DMS114 treated with DMSO at 0.1 percent for 48 hours (cell line): ENCODE measurements at regions not wholly inside any gene's neighbourhood (a gene's known extent, or its start where the extent isn't known, plus 50 kb on each side); places are given as distances from the start of the nearest gene placed in this dataset.
"Not testable (repeated sequence)": the region's sequence is repeated elsewhere in the genome, so short reads cannot be mapped to it uniquely, and the experiment has no call there.

Experiments used
- DNase-seq: peaks from one replicate; lab custom pipeline; 2025; ENCODE audit not compliant: unreplicated experiment; lab: John Stamatoyannopoulos, UW

DNA sequence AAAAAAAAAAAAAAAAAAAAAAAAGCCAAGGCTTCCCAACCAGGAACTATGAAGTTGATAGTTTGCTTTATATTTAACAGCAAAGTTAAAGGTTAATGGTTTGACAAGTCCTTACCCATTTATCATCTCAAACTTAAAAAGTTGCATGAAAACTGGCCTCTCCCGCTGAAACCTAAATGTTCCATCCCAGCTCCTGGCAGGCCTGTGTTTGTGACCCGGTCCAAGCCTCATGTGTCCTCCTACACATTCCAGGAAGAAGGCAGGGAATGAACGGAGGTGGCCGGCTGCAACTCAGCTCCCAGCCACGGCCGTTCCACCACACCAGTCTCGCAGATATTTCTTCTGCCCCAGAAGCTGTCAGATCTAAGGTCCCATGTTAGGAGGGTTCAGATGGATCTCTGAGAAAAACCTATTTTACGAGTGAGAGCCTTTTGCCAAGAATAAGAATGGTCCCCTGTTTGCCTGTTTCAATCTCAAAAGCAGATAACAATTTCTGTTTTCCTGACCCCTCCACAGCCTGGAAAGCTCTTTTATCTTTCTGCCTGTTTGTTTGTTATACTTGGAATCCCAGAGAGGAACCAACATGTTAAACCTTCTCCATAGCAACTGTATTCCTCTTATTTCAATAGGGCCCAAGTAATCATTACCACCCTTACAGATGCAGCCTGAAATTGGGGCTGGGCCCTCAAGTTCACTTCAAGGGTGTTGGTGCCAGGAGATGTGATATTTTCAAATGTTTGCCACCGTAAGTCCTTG is 56.5 kb downstream of the KCTD12 start:
- no peak for DNase-seq

DNA sequence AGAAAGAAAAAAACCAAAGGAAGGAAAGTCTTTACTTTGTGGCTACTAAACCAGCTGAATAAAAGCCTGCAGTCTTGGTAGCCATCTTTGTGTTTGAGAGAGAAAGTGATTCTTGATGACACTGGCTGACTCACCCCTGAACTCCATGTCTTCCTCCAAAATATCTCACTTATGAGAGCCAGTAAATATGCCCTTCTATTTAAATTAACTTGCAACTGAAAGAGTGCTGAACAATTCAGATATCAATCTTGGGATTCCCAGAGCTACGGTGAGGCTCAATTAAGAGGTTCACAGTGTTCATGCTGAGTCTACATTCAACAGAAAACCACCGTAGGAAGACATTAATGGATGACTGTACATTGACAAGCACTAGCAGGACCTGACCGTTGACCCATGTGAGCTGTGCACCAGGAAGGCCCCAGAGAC is 57.9 kb downstream of the KCTD12 start:
- no peak for DNase-seq

DNA sequence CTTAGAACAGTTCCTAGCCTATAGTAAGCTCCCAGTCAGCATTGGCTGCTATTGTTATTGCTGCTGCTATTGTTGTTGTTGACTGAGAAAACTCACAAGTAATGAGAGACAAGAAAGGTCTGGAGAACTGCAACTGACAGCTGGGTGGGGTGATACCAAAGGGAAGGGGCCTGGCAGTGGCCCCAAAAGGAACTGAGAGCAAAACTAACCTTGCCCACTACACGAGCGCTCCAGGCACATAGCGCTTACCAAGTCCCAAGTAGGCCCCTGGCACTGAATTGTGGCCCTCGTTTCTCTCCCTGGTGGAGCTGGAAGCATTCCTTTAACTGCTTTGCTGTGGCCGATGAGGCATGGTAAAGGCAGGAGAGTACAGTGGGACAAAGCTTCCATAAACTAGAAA is 59.7 kb downstream of the KCTD12 start:
- DNase-seq = no peak

DNA sequence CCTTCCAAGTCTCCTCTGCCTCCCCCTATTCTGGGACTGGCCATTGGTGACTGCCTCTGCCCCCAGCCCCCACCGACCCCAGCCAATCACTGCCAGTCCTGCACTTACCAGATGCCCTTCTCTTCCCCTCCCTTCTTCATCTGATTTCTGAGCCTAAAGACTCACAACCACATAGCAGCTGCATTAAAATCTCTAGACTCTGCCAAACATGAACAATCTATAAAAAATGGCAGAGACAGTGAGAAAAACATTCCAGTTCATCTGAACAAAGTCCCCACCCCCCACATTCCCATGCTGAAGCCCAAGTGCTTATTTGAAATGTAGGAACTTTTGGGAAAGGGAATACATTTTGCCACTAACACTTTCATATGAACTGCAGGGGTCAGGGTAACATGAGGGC is 60.8 kb downstream of the KCTD12 start:
- no peak for DNase-seq

DNA sequence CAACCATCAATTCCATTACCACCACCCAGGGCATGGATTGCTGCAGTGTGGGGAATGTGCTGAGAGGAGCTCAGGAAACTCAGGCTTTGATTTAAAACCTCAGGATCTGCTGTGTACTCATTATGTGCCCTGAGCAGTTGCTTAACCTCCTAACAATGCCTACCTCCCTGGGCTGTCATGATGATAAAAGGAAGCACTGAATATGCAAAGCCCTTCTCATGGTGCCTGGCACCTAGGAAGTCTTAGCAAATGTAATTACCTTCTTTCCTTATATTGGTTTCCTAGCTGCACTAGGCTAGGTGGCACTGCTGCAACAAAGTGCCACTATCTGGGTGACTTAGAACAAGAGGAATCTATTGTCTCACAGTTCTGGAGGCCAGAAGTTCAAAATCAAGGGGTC is 62.2 kb downstream of the KCTD12 start:
- DNase-seq = no peak

DNA sequence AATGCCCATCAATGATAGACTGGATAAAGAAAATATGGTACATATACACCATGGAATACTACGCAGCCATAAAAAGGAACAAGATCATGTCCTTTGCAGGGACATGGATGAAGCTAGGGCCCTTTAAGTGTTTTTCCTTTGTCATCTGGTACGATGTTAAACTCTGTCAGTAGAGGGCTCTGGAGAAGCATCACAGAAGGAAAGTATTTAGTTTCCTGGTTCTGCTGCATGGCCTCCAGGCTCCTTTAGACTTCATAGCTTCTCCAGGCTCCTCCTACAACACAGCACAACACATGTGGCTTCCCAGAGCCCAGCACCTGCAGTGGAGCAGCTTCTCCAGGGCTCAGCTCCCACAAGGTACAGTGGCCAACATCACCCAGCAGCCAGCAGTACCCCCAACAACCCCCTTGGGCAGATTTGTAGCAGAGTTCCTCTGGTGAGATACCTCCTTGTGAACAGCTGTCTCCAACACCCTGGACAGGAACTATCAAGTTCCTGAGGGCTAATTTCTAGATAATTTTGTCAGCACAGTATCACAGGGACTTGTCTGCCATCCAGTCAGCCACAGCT is 63.4 kb downstream of the KCTD12 start:
- no peak for DNase-seq

DNA sequence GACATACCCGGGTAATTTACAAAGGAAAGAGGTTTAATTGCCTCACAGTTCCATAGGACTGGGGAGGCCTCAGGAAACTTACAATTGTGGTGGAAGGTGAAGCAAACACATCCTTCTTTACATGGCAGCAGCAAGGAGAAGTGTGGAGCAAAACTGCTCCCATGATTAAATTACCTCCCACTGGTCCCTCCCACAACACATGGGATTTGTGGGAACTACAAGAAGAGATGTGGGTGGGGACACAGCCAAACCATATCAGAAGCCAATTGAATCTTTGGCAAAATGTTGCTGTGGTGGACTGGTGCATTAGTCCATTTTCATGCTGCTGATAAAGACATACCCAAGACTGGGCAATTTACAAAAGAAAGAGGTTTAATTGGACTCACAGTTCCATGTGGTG is 65.0 kb downstream of the KCTD12 start:
- not testable (repeated sequence) for DNase-seq

DNA sequence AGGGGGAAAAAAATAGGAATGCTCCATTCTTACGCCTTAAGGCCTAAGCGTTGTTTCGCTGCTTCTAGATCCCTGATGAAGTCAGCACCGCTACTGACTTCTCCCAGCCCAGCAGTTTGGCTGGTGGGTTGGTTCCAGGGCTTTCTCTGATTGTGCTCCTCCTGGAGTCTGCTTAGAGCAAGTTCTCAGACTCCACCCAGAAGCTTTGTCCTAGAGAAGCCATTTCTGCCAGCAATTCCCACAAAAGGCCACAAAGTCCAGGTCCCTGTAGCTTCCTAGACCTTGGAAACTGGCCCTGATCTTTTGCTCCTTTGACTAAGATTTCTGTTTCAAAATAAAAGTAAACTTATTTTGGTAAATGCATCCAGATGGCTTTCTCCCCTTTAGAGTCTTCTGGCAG is 65.4 kb downstream of the KCTD12 start:
- no peak for DNase-seq

DNA sequence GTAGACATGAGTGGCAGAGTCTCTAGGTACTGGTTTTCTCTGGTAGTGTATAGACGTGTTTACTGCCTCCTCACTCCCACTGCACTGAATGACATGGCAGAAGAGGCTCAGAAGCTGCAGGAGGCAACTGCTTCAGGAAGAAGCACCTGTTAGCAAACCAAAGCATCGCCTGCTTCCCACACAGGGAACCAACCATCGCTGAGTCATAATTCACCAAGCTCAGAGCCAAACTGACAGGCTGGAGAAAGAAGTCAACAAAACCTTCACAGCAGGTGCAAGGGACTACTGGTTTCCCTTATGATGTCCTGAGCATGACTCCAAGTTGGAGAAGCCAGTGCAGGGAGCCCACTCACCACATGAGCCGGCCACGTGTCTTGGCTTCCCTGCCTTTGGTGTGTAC is 69.8 kb downstream of the KCTD12 start:
- DNase-seq = no peak

DNA sequence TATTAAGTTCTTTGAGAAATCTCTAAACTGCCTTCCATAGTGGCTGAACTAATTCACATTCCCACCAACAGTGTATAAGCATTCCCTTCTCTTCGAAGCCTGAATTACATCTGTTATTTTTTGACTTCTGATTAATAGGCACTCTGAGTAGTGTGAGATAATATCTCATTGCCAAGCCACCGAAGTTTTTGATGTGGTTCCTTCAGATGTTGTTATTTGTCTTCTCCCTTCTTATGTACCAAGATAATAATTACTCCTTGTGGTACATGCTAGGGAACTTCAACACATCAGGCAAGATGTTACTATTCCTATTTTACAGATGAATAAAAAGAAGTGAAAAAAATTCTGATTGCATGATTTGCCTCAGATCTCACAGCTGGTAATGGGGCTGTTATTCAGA is 70.9 kb downstream of the KCTD12 start:
- no peak for DNase-seq

DNA sequence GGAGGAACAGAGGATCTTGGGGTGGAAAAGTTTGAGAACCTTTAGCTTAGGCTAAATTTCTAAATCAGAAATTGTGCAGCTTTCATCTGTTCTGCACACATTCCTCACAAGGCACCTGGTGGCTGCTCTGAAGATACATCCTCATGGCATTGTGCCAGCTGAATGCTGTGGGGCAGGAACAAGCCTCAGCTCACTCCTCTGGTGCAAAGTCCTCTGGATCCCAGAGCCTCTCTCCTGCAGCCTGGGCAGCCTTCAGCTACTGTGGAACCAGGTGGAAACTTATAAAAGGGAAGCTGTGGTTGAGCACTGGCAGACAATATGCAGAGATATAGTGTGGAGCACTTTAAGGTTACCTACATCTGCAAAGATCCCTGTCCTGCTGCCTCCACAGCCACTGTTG is 72.3 kb downstream of the KCTD12 start:
- DNase-seq = no peak

DNA sequence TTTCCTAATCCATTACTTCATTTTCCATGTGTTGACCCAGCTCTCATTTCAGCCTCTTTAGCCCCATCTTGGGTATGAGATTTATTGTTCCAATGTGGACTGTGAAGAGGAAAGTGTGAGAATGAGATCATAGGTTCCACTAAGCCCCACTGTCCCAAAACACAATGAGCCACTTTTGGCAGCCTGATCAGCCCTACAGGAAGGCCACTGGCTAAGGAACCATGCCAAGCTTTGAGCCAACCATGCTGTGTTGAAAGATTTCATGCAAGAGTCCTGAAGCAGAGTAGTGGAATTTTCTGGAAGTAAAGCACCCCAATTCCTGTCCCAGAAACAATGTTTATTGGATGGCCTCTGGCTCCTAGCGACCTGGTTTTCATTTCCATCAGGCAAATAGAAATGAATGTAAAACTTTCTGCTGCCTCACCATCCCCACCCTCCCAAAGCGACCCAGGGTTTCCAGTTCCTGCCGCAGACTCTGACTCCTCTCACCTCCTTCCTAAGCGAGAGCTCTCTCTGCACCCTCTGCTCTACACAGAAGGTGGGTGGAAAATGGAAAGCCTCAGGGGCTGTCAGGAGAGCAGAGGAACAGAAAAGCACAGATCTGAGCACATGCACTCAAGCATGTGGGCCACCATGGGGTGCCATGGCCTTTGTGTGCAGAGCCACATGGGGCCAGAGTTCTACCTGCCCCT is 73.1 kb downstream of the KCTD12 start:
- no peak for DNase-seq

DNA sequence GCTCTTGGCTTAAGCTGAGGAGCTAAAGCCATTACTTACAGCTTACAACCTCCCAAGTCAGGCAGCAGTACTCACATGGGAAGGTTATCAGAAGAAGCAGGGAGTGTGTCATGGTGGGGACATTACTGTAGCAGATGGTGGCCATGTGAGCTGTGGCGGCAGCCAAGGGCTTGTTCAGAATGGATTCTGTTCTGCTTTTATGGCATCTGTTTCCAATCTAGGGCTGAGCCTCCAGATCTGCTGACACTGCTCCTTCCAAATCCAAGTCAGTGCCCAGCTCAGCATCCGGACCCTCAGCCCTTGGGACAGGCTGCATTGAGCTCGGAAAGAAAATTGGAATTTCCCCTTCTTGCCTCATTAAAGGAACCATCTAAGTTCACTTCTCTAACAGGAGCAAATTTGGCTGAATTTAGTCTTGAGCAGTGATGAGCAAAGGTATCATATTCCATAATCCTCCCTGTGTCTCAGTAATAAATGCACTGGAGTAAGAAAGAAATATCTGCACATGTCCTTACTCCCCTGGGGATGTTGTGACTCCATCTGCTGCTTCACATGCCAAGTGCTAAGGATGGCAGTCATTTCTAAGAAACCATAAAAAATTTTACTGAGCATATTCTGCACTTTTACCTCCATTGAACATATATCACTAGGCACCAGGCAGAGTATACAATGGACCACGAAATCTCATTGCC is 73.9 kb downstream of the KCTD12 start:
- DNase-seq = no peak

DNA sequence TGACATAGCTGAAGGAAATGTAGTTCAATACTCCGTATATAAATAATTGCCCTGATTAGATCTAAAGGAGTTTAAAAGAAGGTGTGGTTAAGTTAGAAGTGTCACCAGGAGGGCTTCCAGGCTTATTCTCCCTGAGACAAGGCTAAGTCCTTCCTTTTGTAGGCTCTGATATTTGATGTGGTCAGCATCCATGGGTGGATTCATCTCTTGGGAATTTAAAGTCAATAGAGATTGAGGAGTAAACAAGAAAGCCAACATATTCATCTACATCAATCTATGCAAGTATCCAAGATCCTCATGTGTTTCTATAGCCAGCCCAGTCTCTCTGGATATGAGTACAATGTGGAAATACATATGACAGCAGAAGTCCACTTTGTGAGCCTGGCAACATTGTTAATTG is 76.8 kb downstream of the KCTD12 start:
- no peak for DNase-seq

DNA sequence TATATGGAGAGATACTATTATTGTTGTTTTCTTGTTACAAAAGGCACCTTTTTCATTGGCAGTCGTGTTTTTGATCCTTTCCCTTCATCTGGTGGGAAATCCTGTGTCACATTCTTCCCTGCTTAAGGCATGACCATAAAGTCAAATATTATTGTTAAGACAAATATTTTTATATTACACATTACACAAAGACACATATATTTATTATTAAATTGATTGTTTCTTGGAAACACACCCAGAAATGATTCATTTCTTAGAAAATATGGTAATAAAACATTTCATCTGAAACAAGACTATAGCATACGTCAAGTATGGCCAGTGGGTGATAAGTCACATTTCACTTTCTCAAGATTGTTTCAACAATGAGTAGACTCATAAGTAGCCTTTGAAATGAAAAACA is 77.3 kb downstream of the KCTD12 start:
- DNase-seq = no peak

DNA sequence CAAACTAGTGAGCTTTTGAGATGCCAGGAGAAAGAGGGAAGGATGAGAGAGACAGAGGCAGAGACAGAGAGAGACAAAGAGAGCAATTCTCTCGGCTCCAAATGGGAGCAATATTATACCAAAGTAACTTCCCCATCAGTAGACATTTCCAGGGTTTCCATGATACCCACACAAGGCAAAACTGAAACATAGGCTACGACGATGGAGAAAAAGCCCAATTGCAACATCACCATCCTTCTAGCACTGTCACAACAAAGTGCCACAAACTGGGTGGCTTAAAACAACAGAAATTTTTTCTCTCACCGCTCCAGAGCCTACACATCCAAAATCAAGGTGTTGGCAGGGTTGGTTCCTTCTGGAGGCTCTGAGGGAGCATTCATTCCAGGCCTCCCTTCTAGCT is 81.4 kb downstream of the KCTD12 start:
- DNase-seq = no peak

DNA sequence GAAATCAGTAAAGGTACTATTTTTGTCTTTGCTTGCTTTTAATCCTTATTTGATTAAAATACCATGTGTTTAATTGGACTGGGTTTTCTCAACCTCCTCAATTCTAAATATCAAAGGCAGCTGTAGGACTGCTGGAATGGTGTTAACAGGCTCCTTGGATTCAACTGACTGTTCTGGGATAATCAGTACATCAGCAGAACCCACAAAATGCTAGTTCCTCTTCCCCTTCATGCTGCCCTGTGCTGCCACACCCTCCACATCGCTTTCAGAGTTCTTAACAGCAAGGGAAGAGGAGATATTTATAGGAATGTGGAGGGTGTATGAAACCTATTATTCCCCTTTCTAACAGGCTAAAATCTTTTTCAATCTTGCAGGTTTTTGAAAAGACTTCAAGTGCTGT is 82.4 kb downstream of the KCTD12 start:
- no peak for DNase-seq

DNA sequence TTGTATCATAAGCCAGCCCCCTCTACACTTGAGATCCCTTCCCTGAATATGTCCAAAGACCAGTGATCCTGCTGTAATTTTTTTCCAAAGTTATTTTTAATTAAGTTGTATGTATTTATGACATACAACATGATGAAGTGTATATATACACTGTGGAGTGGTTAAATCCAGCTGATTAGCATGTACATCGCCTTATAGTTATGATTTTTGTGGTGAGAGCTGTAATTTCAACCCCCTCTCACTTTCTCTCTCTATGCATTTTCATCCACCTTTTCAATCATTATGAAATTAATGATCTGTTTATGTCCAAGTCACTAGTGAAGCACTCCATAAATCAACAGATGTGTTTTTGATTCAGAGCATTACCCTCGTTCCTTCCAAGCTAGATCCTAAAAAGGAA is 85.3 kb downstream of the KCTD12 start:
- no peak for DNase-seq

DNA sequence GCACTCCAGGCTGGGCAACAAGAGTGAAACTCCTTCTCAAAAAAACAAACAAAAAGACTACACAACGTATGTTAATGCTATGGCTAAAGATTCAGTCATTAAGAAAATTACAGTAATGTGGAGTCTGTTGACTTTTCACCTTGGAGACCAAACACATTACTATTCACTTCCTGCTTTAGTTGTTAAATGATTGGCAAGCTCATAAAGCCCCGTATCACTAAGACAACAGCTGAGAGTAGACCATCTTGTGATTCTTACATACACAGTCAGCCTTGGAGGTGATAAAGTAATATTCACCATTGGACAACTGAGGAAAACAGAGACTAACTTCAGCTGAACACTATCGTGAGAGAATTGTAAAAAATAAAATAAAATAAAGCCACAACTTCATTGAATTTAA is 86.5 kb downstream of the KCTD12 start:
- DNase-seq = no peak

DNA sequence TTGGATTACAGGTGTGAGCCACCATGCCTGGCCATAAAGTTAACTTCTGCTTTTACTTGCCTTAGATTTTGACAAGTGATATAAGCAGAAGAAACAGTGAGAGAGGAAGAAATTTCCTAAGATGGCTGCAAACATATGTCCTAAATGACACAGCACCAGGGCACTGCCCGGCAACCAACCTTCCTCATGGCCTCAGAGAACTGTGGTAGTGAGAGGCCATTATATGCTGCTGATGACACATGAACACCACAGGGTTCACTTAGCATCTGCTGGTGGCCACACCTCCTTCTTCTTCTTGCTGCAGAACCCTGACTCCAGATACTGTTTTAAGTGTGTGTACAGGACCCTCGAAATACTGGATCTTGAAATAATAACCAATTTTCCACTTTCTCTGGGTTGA is 88.2 kb downstream of the KCTD12 start:
- no peak for DNase-seq

DNA sequence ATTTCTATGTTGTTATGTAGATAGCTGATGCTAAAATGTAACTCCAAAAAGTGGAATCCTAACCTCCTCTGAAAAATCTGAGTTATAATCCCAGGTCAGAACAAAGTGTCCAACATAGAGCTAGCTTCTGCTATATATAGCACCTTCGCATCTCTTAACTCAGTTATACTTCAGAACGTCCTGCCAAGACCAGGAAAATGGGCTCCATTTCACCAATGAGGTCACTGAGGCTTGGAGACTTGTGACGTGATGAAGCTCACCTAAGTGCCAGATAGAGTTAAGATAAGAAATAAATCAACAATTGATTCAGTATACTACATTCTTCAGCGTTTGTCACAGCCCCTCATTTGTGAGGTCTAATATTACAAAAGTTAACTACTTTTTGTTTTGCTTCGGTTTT is 88.8 kb downstream of the KCTD12 start:
- DNase-seq = no peak

DNA sequence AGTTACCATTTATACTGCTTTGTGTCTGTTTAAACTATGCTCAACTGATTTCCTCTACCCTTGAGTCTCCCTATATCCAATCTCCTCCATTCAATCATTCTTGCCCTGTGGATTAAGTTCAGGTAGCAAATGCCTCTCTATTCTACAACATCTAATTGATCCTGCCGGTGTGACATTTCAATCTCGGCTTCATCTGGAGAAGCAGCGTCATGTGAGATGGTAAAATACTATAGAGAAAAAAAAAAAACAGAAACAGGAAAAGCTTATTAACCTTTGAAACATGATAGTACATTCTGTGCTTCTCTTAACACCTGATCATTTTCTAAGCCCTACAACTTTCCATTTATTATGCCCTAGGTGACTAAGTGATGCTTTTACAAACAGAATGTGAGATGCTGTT is 89.4 kb downstream of the KCTD12 start:
- DNase-seq = no peak
